ENCODE measurements at regions not wholly inside any gene's neighbourhood (a gene's known extent, or its start where the extent isn't known, plus 50 kb on each side); places are given as distances from the start of the nearest gene placed in this dataset.

DNA sequence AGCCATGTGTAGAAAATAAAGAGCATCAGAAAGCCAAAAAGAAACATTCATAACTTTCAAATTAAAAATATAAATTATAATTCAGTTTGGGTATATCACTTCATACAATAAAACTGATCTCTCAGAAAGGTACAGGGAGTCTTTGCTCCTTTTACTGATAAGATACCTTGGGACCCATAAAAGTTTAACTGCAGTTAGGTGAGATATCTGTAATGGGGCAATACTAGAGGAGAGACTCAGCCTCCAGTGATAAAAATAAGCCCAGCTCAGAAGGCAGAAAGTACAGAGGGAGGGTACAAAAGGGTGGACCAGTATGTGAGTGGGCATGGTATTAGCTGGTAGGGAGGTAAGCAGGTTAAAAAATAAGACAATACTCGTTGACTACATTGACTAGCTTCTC is 180.9 kb upstream of the AGTR2 start:
- TF ChIP-seq CTCF (IDR thresholded peaks at IDR 0.05) (no peak), EZH2 (IDR thresholded peaks at IDR 0.05; ENCODE audit: borderline replicate concordance, insufficient read depth, low read depth, low read length, poor library complexity, severe bottlenecking) (no peak)
